Left ventricle myocardium inferior (tissue), 1 donor: ENCODE measurements at regions not wholly inside any gene's neighbourhood (a gene's known extent, or its start where the extent isn't known, plus 50 kb on each side); places are given as distances from the start of the nearest gene placed in this dataset.

ENCODE experiments used
- DNase-seq: peaks from one replicate; pipeline ENCODE4 v3.0.0-alpha.2; 2020
- H3K27ac ChIP-seq: fragments of 200-600 bp; replicated peaks from 2 replicates; pipeline ENCODE4 v1.8.0; 2021
- H3K27me3 ChIP-seq: fragments of 200-600 bp; 2 replicates; pipeline ENCODE4 v1.8.0; 2021; ENCODE audit warnings: low read depth
- H3K36me3 ChIP-seq: fragments of 200-600 bp; 2 replicates; pipeline ENCODE4 v1.8.0; 2021
- H3K4me1 ChIP-seq: fragments of 200-600 bp; 2 replicates; pipeline ENCODE4 v1.8.0; 2021
- H3K4me3 ChIP-seq: fragments of 200-600 bp; 2 replicates; pipeline ENCODE4 v1.8.0; 2021; ENCODE audit warnings: mild to moderate bottlenecking, moderate library complexity
- H3K9me3 ChIP-seq: fragments of 200-600 bp; replicated peaks from 2 replicates; pipeline ENCODE4 v1.8.0; 2021
- CTCF ChIP-seq: fragments of 200-600 bp; IDR thresholded peaks from 2 replicates; pipeline ENCODE4 v1.8.0; 2021; ENCODE audit warnings: antibody characterized with exemption, mild to moderate bottlenecking, borderline replicate concordance
- intact Hi-C: fragments of 100-400 bp; cut with micrococcal nuclease; formaldehyde crosslinking; loops from one replicate; pipeline ENCODE4 v1.11.0; 2022
- donor health status: DM: no; HTN: yes; CAD: no; lungs with severe emphysema.

DNA sequence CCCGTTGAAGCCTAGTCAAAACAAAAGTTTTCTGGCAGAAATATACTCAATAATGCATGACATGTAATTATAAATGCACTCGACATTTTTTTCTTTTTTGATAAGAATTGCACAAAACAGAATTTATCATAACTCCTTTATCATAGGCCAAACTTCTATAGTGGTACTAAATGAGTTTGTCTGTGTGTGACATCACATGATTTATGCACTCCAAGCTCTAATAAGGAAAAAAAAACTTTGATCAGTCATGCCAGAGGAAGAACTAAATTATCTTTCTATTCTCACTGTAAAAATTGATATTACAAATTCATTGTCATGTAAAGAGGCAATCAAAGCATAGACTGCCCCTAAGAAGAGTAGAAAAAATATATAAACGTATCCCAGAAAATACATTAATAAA lies 112.4 kb upstream of the NOCT start:
- Histone ChIP-seq H3K36me3 (no peaks in the 10 kb centered on the region), H3K4me1 (peaks cover 9% of the 10 kb centered on the region), H3K27me3 (no peaks in the 10 kb centered on the region), H3K9me3 (no peaks in the 10 kb centered on the region), H3K4me3 (no peak overlapping the region), H3K27ac (no peak overlapping the region)
- DNase-seq: no peak
- intact Hi-C loops: no loop called here
- no peak for TF ChIP-seq CTCF

DNA sequence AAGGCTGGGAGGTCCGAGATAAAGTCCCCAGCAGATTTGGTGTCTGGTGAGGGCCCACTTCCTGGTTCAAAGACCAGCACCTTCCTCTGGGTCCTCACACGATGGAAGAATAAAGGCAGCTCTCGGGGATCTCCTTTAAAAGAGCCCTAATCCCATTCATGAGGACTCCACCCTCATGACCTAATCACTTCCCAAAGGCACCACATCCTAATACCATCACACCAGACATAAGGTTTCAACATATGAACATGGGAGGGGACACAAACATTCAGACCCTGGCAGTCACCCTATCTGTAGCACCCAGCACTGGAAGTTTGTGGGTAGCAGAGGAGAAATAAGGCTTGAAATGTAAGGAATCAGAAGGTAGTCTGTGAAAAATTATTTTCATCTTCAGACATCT lies 112.9 kb upstream of the NOCT start:
- TF ChIP-seq CTCF: no peak
- intact Hi-C loops: no loop called here
- DNase-seq: no peak
- H3K9me3 ChIP-seq: no peaks in the 10 kb centered on the region
- H3K36me3 ChIP-seq: no peaks in the 10 kb centered on the region
- H3K27ac ChIP-seq: no peak overlapping the region
- H3K4me3 ChIP-seq: no peak overlapping the region
- H3K4me1 ChIP-seq: peaks cover 14% of the 10 kb centered on the region
- H3K27me3 ChIP-seq: no peaks in the 10 kb centered on the region

- intact Hi-C loops: no loop called here
- no peaks in the 10 kb centered on the region for H3K9me3 ChIP-seq
- DNase-seq: no peak
- H3K27me3 ChIP-seq: no peaks in the 10 kb centered on the region
- TF ChIP-seq CTCF: no peak
- H3K4me3 ChIP-seq: no peak overlapping the region
- H3K36me3 ChIP-seq: no peaks in the 10 kb centered on the region
- peaks cover 19% of the 10 kb centered on the region for H3K4me1 ChIP-seq
- no peak overlapping the region for H3K27ac ChIP-seq
These were observed 114.4 kb upstream of the NOCT start for GRCh38 chr4:138901177-138901576.

DNA sequence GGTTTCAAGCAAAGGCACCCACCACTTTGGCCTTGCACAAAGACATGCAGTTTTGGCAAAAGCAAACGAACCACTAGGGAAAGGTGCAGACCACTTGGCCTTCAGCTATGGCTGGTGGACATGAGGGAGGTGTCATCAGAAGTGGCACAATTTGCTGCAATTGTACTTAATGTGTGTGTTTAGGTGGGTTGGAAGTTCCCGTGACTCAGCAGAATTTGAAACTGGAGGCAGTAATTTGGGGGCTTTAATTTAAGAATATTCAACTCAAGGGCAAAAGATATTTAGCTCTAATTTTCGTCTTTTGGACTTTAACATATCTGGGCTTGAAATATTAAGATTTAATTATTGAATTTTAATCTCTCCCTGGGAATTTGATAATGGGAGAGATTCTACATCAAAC lies 115.6 kb upstream of the NOCT start:
- no peak for TF ChIP-seq CTCF
- no peak for DNase-seq
- no peaks in the 10 kb centered on the region for H3K9me3 ChIP-seq
- no peak overlapping the region for H3K27ac ChIP-seq
- intact Hi-C loops: no loop called here
- no peaks in the 10 kb centered on the region for H3K36me3 ChIP-seq
- H3K27me3 ChIP-seq: no peaks in the 10 kb centered on the region
- no peak overlapping the region for H3K4me3 ChIP-seq
- H3K4me1 ChIP-seq: peaks cover 19% of the 10 kb centered on the region

DNA sequence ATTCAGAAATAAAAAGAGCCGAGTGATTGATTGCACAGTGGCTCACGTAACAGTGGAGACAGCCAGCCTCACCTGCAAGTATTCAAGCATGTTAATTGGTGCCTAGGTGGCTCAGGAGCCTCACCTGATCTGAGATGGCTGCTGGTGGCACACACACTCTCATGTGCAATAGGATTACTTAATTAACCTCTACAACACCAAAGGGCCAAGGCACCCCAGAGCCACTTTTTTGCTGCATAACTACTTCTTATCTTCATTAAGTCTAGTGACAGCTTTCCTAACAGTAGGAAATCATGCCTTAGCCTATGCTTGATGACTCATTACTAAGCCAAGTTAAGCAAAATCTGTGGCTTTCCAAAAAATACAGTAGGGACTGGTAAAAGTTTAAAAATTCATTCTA lies 117.3 kb upstream of the NOCT start:
- Histone ChIP-seq H3K27me3 (no peaks in the 10 kb centered on the region), H3K9me3 (no peaks in the 10 kb centered on the region), H3K36me3 (no peaks in the 10 kb centered on the region), H3K27ac (peak overlapping the region; percentile 9), H3K4me3 (no peak overlapping the region), H3K4me1 (peaks cover 19% of the 10 kb centered on the region)
- TF ChIP-seq CTCF: no peak
- DNase-seq: no peak
- intact Hi-C loops: no loop called here

DNA sequence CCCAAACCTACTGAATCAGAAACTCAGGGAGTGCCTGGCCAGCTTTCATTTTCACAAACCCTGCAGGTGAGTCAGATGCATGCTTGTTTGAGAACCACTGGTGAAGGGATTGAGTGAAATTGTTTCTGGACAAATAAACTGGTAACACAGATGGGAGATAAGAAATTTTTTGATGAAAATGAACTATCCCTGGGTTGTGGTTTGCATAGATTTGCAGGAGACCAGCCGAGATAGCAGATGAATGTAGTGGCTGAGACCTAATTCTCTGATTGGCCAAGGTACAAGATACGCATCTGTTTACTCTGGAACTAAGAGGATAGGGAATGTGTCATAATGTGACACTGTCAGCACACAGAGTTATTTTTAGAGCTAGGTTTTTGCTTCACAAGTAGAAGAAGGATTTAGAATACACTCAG lies 117.8 kb upstream of the NOCT start:
- intact Hi-C loops: no loop called here
- no peaks in the 10 kb centered on the region for H3K36me3 ChIP-seq
- H3K27me3 ChIP-seq: no peaks in the 10 kb centered on the region
- no peak overlapping the region for H3K4me3 ChIP-seq
- peaks cover 19% of the 10 kb centered on the region for H3K4me1 ChIP-seq
- TF ChIP-seq CTCF: no peak
- DNase-seq: no peak
- H3K27ac ChIP-seq: peak overlapping the region; percentile 9
- no peaks in the 10 kb centered on the region for H3K9me3 ChIP-seq
